Dedifferentiated amniotic fluid mesenchymal stem cell (primary cell): ENCODE measurements at regions not wholly inside any gene's neighbourhood (a gene's known extent, or its start where the extent isn't known, plus 50 kb on each side); places are given as distances from the start of the nearest gene placed in this dataset.

Experiments
- DNase-seq: peaks from one replicate; pipeline ENCODE4 v3.0.0-alpha.2; 2016; ENCODE audit errors: extremely low spot score

- DNase-seq, result no peak
Observed at GRCh38 chr9:78493166-78493742, 196.3 kb downstream of the PSAT1 start.

DNA sequence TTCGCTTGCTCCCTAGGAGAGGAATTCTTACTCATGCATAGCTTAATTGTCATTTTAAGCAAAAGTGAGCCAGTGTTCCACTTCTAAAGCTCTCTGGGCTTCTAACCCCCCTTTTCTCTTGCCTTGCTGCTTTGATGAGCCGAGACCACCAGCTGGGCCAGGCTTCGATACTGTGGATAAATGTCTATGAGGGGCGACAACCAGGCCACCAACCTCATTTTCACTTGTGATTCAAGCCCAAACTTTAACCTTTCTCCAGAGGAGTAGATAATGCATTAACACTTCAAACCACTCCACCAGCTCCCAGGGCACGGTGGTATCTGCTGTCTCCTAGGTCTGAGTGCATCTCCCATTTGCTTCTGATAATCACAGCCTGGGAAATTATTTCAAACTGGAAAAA is 205.6 kb downstream of the PSAT1 start:
- DNase-seq, result no peak

DNA sequence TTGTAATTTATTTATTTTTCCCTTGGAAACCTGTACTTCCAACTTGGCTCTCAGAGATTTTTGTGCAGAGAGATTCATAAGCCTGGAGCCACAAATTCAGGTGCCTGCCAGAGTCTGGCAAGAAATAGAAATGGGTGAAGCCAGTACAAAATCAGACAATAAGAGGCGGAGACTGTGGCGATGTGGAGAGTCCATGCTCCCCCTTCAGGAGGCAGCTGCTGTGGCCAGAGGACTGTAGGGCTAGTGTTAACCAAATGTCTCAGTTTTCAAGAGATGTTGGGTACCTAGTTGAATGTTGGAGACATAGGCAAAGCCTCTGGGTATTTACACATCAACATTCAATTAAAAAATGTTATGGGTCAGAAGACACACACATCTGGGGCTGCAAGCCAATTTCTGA is 208.6 kb downstream of the PSAT1 start:
- DNase-seq, result no peak

GRCh38 chr9:78507037-78507436 is 210.1 kb downstream of the PSAT1 start:
- DNase-seq, result no peak

- DNase-seq, result no peak
Observed at GRCh38 chr9:78510035-78510434, 213.1 kb downstream of the PSAT1 start.

DNA sequence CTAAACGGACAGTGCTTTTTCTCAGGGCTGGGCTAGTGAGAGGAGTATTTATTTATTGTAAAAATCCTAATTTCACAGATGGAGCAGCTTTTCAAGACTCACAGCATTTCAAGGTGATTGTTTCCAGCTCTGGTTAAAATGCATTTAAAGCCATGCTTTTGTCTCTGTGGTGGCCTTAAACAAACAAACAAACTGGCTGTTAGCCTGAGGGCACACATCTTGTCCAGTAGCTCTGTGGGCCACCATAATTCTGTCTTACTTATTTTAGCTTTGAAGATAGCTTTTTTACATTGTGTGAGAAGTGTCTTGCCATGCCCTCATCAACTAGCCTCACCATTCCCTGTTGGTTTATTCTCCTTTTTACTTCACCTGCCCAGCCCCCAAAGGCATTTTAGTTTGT is 218.2 kb downstream of the PSAT1 start:
- no peak for DNase-seq

DNA sequence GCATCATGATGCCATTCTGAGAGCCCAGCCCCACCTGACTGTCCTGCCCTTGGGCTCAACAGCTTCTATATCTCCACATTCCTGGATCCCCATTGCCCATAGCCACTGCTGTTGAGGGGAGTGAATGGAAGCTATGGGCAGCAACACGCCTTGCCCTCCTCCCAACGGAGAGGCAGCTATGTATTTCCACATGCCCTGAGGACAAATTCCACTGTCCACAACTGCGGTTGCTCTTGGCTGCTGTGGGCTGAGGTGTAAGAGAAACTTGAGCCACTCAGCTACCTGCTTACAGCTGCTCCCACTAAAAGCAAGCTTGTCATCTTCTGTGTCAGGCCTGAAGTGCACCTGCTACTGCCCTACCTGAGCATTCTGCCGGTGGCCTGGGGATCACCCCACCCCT is 222.9 kb downstream of the PSAT1 start:
- no peak for DNase-seq

- DNase-seq, result no peak
Observed at GRCh38 chr9:78521680-78522079, 224.8 kb downstream of the PSAT1 start.

- DNase-seq, result no peak
Observed at GRCh38 chr9:78525986-78526560, 229.1 kb downstream of the PSAT1 start.

- peak; percentile 69 for DNase-seq
Observed at GRCh38 chr9:78533500-78533899, 236.6 kb downstream of the PSAT1 start.

DNA sequence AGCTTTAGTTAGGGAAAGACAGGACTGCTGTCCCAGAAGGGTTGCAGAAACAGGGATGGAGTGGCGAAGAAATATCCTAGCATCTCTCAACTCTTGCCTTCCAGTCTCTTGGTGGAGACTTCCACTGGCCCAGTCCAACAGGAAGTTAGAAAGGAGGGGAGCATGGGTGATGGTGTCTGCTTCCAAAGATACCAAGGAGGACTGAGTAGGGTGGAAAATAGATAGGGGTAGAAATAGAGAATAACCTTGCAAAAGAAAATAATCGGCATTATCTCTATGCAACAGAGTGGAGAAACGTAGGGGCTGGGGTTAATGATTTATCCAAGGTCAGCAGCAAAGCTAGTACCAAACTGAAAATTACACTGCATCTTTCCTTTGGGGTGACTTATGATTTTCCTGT is 242.3 kb downstream of the PSAT1 start:
- no peak for DNase-seq

- no peak for DNase-seq
Observed at GRCh38 chr9:78539904-78540303, 243.0 kb downstream of the PSAT1 start.

- DNase-seq, result no peak
Observed at GRCh38 chr9:78541868-78542443, 245.0 kb downstream of the PSAT1 start.

- DNase-seq, result no peak
Observed at GRCh38 chr9:78542491-78543181, 245.7 kb downstream of the PSAT1 start.

- no peak for DNase-seq
Observed at GRCh38 chr9:78543353-78543752, 246.4 kb downstream of the PSAT1 start.

DNA sequence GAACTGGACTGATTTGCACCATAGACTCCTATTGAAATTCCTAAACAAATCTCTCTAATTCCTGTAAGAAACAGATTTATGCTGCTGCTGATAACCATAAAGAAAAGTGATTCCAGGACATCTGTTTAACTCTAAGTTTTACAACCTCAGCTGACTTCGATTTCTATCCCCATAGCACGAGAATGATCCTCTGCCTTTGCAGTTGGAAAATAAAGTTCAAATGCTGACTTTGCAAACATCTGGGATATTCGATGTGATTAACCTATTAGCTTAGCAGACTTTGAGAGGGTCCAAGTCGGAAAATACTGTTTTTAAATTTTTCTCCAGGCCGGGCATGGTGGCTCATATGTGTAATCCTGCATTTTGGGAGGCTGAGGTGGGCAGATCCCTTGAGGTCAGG is 247.3 kb downstream of the PSAT1 start:
- no peak for DNase-seq

DNA sequence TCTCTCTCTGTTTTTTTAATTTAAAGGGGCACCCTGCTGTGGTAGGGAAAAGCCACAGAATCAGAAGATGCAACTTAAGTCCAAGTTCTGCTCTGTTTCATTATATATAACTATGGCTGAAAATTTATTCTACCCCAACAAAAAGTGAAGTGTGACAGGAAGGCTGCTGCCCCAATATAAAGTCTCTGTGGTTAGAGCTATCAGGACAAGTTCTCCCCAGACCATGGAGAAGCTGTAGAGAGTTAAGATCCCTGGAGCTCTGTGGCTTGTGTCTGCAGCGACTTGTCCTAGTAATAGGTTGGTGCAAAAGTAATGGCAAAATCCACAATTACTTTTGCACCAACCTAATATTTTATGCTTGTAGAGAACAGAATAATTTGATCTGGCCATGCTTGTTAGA is 250.9 kb downstream of the PSAT1 start:
- no peak for DNase-seq

DNA sequence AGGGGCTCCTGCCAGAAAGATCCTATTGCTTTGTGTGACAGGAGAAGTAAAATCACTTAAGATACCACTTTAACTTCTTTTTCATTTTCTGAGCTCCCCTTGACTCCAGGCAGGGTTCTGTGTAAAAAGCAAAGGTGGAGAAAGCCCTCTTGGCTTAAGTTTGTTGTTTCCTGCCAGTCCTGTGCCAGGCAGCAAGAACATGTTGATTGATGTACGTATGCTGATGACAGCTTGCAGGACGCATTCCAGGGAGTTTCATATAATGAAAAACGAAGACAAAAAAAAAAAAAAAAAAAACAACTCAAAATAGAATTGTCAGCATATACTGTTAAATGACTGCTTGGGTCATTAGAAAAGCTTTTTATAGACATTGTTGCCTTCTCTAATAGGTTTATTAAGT is 251.7 kb downstream of the PSAT1 start:
- DNase-seq, result no peak

DNA sequence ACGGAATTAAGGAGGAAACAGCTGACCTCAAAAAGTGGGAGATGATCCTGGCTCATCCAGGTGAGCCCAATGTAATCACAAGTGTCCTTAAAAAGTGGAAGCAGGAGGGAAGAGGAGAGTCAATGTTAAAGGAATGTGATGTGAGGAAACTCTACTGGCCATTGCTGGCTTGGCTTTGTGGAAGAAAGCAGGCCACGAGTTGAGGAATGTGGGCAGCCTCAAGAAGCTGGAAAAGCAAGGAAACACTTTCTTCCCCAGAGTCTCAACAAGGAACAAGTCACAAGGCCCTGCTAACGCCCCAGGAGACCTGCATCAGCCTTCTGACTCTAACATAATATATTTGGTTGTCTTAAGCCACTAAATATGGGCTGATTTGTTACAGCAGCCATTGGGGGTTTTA is 252.8 kb downstream of the PSAT1 start:
- DNase-seq, result no peak

DNA sequence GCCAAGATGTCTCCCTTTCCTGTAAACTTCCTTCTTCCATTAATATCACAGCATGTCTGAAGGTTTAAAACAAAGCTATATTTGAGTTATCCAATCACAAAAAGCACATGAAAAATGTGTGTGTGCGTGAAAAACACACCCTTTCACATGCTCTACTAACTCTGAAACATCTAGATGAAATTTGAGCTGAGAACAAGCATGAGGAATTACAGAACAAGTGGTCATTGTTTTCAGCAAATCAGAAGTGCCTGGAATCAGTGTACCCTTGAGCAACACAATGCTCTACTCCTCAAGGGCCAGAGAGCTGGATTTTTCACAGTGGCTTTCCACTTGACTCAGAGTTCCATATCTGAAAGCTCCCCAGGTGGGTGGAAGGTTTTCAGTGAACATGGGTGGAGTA is 255.9 kb downstream of the PSAT1 start:
- DNase-seq, result peak; percentile 38

DNA sequence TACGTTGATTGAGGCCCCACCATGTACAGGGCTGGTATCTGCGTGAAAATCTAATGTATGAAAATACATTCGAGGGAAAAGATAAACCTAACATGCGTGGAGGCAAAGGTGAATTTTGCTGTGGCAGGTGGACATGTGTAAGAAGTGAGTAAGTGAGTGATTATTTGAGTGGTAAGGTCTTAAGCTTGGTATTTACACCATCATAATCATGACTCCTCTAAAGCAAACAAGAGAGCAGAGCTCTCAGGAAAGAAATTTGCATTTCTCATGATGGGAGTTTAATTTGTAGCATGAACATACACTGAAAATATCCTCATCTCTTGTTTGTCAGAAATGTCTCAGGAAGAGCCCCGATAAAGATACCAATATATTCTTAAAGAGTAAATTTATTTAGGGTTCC is 260.6 kb downstream of the PSAT1 start:
- DNase-seq, result no peak

DNA sequence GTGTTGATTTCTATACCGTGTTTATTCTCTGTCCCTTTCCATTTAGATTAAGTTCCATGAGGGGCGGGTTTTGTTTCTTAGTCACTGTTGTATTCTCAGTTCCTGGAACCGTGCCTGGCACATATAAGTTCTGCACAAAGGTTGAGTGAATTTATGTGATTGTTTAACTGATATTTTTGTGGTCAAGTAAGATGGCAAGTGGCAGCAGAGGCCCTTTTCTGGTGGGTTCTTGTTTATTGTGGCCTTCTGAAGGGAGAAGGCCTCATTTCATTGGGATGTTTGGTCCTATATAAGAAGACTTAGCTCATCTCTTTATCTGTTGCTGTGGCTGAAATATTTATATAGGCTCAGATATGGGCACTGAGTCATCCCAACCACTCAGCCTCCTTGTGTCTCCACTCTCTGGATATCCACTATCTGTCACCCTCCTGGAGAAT is 262.5 kb downstream of the PSAT1 start:
- no peak for DNase-seq

- DNase-seq, result no peak
Observed at GRCh38 chr9:78562021-78562420, 265.1 kb downstream of the PSAT1 start.
